ENCODE measurements at regions not wholly inside any gene's neighbourhood (a gene's known extent, or its start where the extent isn't known, plus 50 kb on each side); places are given as distances from the start of the nearest gene placed in this dataset.

DNA sequence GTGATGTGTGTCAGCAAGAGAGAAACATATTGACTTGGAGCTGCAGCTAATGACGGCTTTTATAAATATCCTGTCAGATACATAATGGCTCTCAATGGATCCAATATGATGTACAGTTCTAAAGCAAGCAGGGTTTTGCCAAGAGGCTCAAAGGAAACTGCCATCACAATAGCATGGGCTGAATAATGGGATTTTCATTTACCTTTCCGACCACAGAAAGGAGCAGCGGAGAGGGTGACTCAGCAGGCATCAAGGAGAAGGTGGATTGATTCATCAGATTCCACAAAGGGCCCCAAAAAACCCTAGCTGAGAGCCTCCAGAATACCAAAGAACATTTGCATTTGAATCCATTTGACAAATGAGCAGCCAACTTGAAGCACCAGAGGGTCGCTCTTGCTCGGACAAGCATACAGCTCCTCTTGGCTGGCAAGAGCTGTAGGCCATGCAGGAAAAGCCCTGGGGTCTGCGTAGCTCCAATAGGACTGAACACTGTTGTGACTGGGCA, 355.7 kb upstream of the NOCT start:
- H3K27me3 Mint-ChIP-seq, result peaks cover 2% of the 10 kb centered on the region
- POLR2A ChIA-PET, result no interaction called here
- no peaks in the 10 kb centered on the region for H3K9me3 Mint-ChIP-seq
- H3K4me3 Mint-ChIP-seq, result no peak overlapping the region
- ATAC-seq (no peak), DNase-seq (no peak)
- intact Hi-C loops (cut with micrococcal nuclease), result no loop called here
- no peaks in the 10 kb centered on the region for H3K36me3 Mint-ChIP-seq (ENCODE audit: low read depth)
- no peak overlapping the region for H3K27ac Mint-ChIP-seq
- no peaks in the 10 kb centered on the region for H3K4me1 Mint-ChIP-seq (ENCODE audit: low read depth)
- TF ChIP-seq, protein P1, sequence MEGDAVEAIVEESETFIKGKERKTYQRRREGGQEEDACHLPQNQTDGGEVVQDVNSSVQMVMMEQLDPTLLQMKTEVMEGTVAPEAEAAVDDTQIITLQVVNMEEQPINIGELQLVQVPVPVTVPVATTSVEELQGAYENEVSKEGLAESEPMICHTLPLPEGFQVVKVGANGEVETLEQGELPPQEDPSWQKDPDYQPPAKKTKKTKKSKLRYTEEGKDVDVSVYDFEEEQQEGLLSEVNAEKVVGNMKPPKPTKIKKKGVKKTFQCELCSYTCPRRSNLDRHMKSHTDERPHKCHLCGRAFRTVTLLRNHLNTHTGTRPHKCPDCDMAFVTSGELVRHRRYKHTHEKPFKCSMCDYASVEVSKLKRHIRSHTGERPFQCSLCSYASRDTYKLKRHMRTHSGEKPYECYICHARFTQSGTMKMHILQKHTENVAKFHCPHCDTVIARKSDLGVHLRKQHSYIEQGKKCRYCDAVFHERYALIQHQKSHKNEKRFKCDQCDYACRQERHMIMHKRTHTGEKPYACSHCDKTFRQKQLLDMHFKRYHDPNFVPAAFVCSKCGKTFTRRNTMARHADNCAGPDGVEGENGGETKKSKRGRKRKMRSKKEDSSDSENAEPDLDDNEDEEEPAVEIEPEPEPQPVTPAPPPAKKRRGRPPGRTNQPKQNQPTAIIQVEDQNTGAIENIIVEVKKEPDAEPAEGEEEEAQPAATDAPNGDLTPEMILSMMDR (IDR thresholded peaks at IDR 0.05), result no peak
- CTCF ChIA-PET, result no interaction called here

DNA sequence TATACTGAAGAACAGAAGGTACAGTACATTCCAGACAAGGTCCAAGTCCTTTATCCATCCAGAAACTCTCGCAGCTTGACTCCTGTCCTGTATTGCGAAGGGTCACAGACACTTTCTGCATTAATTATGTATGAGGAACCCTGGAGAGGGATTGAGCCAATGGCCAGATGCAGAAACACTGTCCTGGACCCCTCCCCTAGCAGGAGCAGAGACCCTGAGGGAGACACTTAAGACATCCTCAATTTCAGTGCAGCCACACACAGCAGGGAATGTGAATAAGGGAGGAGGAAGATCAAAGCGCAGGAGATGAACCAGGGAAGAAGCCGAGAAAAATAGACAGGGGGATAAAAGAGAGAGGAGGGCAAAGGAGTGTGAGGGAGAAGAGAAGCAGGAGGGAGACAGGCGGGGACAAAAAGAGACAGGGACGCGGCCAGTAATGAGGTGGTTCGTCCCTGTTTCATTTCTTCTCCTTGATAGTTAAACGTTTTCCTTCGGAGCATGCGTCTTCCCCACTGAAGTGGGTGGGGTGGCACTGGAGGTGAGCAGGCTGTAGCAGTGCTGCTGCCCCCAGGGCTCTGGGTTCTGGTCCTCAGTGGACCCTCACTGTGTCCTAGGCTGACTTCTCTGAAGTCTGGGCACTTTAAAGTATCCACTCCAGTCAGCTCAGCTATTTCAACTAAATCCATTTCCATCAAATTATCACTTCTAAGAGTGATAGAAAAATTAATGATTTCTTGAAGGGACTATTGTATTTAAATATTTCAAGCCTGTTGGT, 356.4 kb upstream of the NOCT start:
- intact Hi-C loops (cut with micrococcal nuclease), result no loop called here
- DNase-seq (no peak), ATAC-seq (no peak)
- Mint-ChIP-seq H3K4me3 (no peak overlapping the region), H3K36me3 (ENCODE audit: low read depth) (no peaks in the 10 kb centered on the region), H3K9me3 (no peaks in the 10 kb centered on the region), H3K27ac (no peak overlapping the region), H3K27me3 (peaks cover 2% of the 10 kb centered on the region), H3K4me1 (ENCODE audit: low read depth) (no peaks in the 10 kb centered on the region)
- TF ChIP-seq, protein P1 (IDR thresholded peaks at IDR 0.05), result no peak
- POLR2A ChIA-PET, result no interaction called here
- CTCF ChIA-PET, result no interaction called here

DNA sequence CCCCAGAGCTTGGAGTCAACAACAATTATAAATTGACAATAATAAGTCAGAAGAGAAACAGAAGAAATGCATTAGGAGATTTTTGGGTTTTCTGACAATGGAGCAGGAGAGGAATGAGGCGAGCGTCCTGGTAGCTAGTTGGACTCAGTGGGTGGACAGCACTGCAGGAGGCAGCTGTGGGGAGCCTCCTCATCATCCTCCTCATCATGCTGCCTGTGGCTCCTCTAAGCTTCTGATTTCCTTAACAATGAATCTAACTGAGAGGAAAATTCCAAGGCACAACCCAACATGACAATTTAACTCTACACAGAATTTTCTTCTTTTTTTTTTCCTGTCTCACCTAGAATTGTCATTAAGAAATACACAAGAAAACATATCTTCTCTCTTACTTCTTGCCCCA, 357.1 kb upstream of the NOCT start:
- Mint-ChIP-seq H3K27me3 (peaks cover 2% of the 10 kb centered on the region), H3K27ac (no peak overlapping the region), H3K4me1 (ENCODE audit: low read depth) (no peaks in the 10 kb centered on the region), H3K4me3 (no peak overlapping the region), H3K36me3 (ENCODE audit: low read depth) (no peaks in the 10 kb centered on the region), H3K9me3 (no peaks in the 10 kb centered on the region)
- TF ChIP-seq, protein P1 (IDR thresholded peaks at IDR 0.05), result no peak
- ATAC-seq (no peak), DNase-seq (no peak)
- ChIA-PET POLR2A (interaction anchor here (0.6 kb wide), 1 partner anchor 1197 kb away, joined by 4 read pairs; no protein-coding TSS in a partner anchor), CTCF (no interaction called here)
- intact Hi-C loops (cut with micrococcal nuclease), result no loop called here

DNA sequence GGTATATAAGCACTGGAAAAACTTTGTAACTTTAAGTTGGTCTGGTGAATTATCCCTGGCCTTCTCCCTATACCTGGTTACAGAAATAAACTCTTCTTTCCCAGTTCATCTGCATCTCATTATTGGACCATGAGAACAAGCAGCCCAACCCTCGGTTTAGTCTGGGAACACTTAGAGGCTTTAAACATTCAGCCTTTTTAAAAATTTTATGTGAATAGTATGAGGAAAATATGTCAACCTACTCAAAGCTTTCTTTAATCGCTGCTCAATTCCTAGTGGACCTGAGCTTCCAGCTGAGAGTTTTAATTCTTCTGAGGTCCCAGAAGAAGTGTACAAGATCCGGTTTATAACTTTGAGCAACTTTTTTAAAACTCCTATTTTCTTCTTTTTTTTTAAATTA, 358.6 kb upstream of the NOCT start:
- H3K27me3 Mint-ChIP-seq, result peaks cover 2% of the 10 kb centered on the region
- DNase-seq (no peak), ATAC-seq (no peak)
- no peaks in the 10 kb centered on the region for H3K36me3 Mint-ChIP-seq (ENCODE audit: low read depth)
- ChIA-PET CTCF (interaction anchor here (2.2 kb wide), 1 partner anchor 24 kb away, joined by 8 read pairs; no protein-coding TSS in a partner anchor), POLR2A (no interaction called here)
- H3K4me3 Mint-ChIP-seq, result no peak overlapping the region
- intact Hi-C loops (cut with micrococcal nuclease), result no loop called here
- no peaks in the 10 kb centered on the region for H3K4me1 Mint-ChIP-seq (ENCODE audit: low read depth)
- H3K27ac Mint-ChIP-seq, result no peak overlapping the region
- TF ChIP-seq, protein P1 (IDR thresholded peaks at IDR 0.05), result no peak
- no peaks in the 10 kb centered on the region for H3K9me3 Mint-ChIP-seq

DNA sequence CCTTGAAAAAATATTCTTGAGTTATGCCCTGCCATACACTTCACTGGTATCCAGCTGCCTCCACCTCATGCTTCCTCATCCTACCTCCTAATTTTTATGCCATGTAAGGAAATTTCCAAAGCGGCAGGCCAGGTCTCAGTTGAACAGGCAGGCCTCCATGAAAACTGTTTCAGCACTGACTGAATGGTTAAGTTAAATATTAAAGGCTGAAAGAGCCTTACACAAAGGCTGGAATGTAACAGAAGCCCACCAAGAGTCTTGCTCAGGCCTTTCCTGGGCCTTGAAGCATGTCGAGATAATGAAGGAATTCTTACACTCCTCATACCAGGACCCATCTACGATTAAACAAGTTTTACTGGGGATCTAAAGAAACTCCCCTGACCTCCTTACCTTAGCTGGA, 359.6 kb upstream of the NOCT start:
- Mint-ChIP-seq H3K4me3 (no peak overlapping the region), H3K4me1 (ENCODE audit: low read depth) (no peaks in the 10 kb centered on the region), H3K9me3 (no peaks in the 10 kb centered on the region), H3K27ac (no peak overlapping the region), H3K36me3 (ENCODE audit: low read depth) (no peaks in the 10 kb centered on the region), H3K27me3 (peaks cover 2% of the 10 kb centered on the region)
- DNase-seq, result no peak
- ATAC-seq, result no peak
- intact Hi-C loops (cut with micrococcal nuclease), result no loop called here
- TF ChIP-seq, protein P1 (IDR thresholded peaks at IDR 0.05), result no peak
- ChIA-PET POLR2A (no interaction called here), CTCF (interaction anchor here (1.2 to 2.2 kb wide), 2 partner anchors 9 to 25 kb away, joined by 4 to 8 read pairs; no protein-coding TSS in a partner anchor)
